Ovary (tissue), 7 donors: ENCODE measurements at regions not wholly inside any gene's neighbourhood (a gene's known extent, or its start where the extent isn't known, plus 50 kb on each side); places are given as distances from the start of the nearest gene placed in this dataset.

Source experiments
- DNase-seq, 5 donors: peaks; one replicate each; pipeline ENCODE4 v3.0.0-alpha.2; 2019 to 2020
- H3K27ac ChIP-seq, 2 donors: fragments of 200-600 bp; one replicate each; pipeline versions ENCODE4 v1.5.1 to v1.8.0; 2019 to 2022
- H3K27me3 ChIP-seq: fragments of 200-600 bp; one replicate; pipeline ENCODE4 v1.8.0; 2022
- H3K36me3 ChIP-seq: fragments of 200-600 bp; sonication (generic); one replicate; pipeline ENCODE4 v1.5.1; 2019
- H3K4me1 ChIP-seq: one replicate; pipeline ENCODE4 v1.8.1; 2013; ENCODE audit warnings: mild to moderate bottlenecking, moderate library complexity; ENCODE audit not compliant: insufficient read depth
- H3K4me3 ChIP-seq: fragments of 200-600 bp; sonication (generic); one replicate; pipeline ENCODE4 v1.5.1; 2017
- H3K9me3 ChIP-seq, 2 donors: fragments of 200-600 bp in 1 of 2; sonication (generic) in 1 of 2; one replicate each; pipeline versions ENCODE4 v1.5.1 to v1.8.1; 2013 to 2019; ENCODE audit warnings: mild to moderate bottlenecking in 1 of 2, moderate library complexity in 1 of 2
- EP300 ChIP-seq: sonication (generic); formaldehyde crosslinking; IDR thresholded peaks from one replicate; pipeline ENCODE4 v1.6.1; 2017; ENCODE audit warnings: antibody characterized with exemption
- POLR2A ChIP-seq: fragments of 450-650 bp; IDR thresholded peaks from one replicate; pipeline ENCODE4 v1.6.1; 2017; ENCODE audit warnings: antibody characterized with exemption, mild to moderate bottlenecking, moderate library complexity
- WGBS, 3 donors: extraction: QIAGEN DNeasy Blood & Tissue Kit in 1 of 3; methylation state at CpG; one replicate each; pipeline versions ENCODE4 v1.1.5 to v1.1.7; 2013 to 2017; 5-methylcytosine and 5-hydroxymethylcytosine counted together
- intact Hi-C, 4 donors: fragments of 100-400 bp; cut with DNase I; formaldehyde crosslinking; loops; one replicate each; pipeline versions ENCODE4 v1.11.0 to v1.15.1; 2022 to 2023
- TF ChIP-seq, protein P1 (sequence below), 3 donors: fragments of 450-650 bp in 2 of 3; fragments of 200-600 bp in 1 of 3; IDR thresholded peaks; one replicate each; pipeline versions ENCODE4 v1.5.1 to v1.8.0; 2016 to 2022; ENCODE audit warnings: antibody characterized with exemption in 3 of 3, mild to moderate bottlenecking in 1 of 3
- donor health status: DM: no; HTN: no; CAD: no; lungs with moderate emphysema.
- donor health status: DM: no; HTN: no; CAD: no.
- donor health status: Bipolar disorder and iron deficiency.
- donor health status: DM: no; HTN: no; CAD: no.
- donor health status: DM: yes; HTN: yes; CAD: no.

DNA sequence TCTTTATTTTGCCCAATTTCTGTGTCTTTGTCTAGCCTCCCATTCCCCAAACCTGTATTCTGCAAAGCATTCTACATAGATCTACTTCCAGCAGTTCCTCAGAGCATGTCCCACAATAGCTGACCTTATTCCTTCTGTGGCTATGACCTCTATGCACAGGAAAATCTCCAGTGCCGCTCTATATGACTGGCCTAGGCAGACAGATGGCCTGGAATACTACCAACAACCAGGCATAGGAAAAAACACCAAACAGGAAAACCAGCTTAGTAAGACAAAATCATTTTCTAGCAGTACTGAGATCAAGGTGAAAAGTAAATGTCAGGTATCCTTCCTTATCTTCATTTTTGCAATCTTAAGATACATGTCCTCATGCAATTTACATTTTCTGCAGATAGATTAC lies 1115.0 kb downstream of the IGSF11 start:
- Histone ChIP-seq H3K4me3 (no peak overlapping the region), H3K27me3 (no peaks in the 10 kb centered on the region), H3K9me3 (no peaks in the 10 kb centered on the region), H3K36me3 (no peaks in the 10 kb centered on the region), H3K27ac (no peak overlapping the region), H3K4me1 (no peaks in the 10 kb centered on the region)
- intact Hi-C loops, result no loop called here
- TF ChIP-seq POLR2A (no peak), EP300 (no peak)
- TF ChIP-seq, protein P1, sequence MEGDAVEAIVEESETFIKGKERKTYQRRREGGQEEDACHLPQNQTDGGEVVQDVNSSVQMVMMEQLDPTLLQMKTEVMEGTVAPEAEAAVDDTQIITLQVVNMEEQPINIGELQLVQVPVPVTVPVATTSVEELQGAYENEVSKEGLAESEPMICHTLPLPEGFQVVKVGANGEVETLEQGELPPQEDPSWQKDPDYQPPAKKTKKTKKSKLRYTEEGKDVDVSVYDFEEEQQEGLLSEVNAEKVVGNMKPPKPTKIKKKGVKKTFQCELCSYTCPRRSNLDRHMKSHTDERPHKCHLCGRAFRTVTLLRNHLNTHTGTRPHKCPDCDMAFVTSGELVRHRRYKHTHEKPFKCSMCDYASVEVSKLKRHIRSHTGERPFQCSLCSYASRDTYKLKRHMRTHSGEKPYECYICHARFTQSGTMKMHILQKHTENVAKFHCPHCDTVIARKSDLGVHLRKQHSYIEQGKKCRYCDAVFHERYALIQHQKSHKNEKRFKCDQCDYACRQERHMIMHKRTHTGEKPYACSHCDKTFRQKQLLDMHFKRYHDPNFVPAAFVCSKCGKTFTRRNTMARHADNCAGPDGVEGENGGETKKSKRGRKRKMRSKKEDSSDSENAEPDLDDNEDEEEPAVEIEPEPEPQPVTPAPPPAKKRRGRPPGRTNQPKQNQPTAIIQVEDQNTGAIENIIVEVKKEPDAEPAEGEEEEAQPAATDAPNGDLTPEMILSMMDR (IDR thresholded peaks at IDR 0.05), result no peak
- 70 to 82% (median 73%) methylated on average over 1 of the region's 1 CpG for WGBS, 3 donors
- DNase-seq, result no peak

DNA sequence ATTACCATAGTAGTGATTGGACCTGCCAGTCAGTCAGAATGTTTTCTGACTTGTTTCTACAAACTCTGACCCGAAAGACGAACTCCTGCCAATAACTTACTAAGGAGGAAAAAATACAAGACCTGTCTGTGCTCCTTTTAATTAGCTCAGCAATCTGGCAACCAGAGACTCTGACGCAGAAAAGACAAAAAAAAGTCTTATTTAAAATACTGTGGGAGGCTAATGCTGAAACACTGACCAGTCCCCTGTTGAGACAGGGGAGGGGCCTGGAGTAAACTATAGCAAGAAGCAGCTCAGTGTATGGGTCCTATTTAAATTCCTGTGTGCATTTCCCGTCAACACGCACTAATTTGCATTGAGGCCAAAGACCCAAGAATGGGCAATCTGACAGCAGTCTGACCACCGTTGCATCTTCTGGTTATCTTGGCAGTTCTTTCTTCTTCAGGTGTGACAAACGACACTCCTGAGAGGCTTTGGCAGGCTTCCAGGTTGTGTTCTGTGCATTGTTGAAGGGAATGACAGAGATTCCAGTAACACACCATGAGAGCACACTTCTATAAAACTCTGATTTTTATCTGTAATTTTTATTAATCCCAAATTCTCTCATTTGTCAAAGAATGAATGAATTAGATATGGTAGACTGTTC lies 1114.3 kb downstream of the IGSF11 start:
- no peak overlapping the region for H3K4me3 ChIP-seq
- no peaks in the 10 kb centered on the region for H3K36me3 ChIP-seq
- no peaks in the 10 kb centered on the region for H3K4me1 ChIP-seq
- H3K27ac ChIP-seq, result no peak overlapping the region
- intact Hi-C loops, result no loop called here
- no peaks in the 10 kb centered on the region for H3K9me3 ChIP-seq
- H3K27me3 ChIP-seq, result no peaks in the 10 kb centered on the region
- WGBS, 3 donors, result 52 to 70% (median 61%) methylated on average over 7 of the region's 7 CpGs
- TF ChIP-seq POLR2A, result no peak
- no peak for TF ChIP-seq EP300
- TF ChIP-seq, protein P1 (IDR thresholded peaks at IDR 0.05), result no peak
- DNase-seq, result no peak

DNA sequence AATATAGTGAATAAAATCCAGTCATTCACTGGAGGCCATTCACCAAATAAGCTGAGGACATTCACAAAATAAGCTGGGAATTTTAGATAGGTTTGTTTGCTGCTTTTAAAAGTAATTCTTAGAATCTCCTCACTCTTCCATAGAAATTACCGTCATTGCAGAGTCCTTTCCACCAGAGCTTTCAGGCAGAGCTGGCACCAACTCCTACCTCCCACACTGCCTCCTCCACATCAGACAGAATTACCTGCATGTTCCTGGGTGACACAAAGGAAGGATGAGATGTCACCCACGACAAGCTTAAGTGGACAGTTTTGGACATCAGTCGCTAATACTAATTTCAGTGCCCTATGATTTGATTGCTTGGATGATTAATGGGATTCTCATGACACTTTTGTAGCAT lies 1113.2 kb downstream of the IGSF11 start:
- H3K36me3 ChIP-seq, result no peaks in the 10 kb centered on the region
- no peaks in the 10 kb centered on the region for H3K27me3 ChIP-seq
- 72 to 78% (median 77%) methylated on average over 3 of the region's 3 CpGs for WGBS, 3 donors
- H3K4me3 ChIP-seq, result no peak overlapping the region
- no peak for DNase-seq
- H3K9me3 ChIP-seq, result no peaks in the 10 kb centered on the region
- H3K4me1 ChIP-seq, result no peaks in the 10 kb centered on the region
- TF ChIP-seq, protein P1 (IDR thresholded peaks at IDR 0.05), result no peak
- TF ChIP-seq POLR2A, result no peak
- no peak for TF ChIP-seq EP300
- H3K27ac ChIP-seq, result no peak overlapping the region
- intact Hi-C loops, result no loop called here

DNA sequence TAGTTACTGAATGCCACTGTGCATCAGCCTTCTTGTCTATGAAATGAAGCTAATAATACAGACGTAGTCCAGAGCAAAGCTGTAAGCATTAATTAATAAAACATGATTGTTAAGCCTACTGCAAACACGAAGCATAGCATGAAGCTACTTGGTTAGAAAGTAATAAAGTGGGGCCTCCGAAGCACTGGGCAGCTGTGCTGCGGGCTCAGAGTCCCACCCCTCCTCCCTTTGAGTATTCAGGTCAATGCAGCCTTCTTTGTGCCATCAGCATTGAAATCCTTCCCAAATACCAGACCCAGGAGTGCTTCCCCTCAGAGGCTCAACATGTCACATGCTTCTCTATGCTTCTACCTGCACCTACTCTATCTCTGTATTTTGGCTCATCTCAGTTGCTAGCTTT lies 1112.6 kb downstream of the IGSF11 start:
- no peak for DNase-seq
- TF ChIP-seq, protein P1 (IDR thresholded peaks at IDR 0.05), result no peak
- TF ChIP-seq EP300 (no peak), POLR2A (no peak)
- H3K4me3 ChIP-seq, result no peak overlapping the region
- H3K27me3 ChIP-seq, result no peaks in the 10 kb centered on the region
- H3K4me1 ChIP-seq, result no peaks in the 10 kb centered on the region
- no peaks in the 10 kb centered on the region for H3K9me3 ChIP-seq
- H3K27ac ChIP-seq, result no peak overlapping the region
- intact Hi-C loops, result no loop called here
- WGBS, 3 donors, result 79 to 83% (median 82%) methylated on average over 4 of the region's 4 CpGs
- no peaks in the 10 kb centered on the region for H3K36me3 ChIP-seq

DNA sequence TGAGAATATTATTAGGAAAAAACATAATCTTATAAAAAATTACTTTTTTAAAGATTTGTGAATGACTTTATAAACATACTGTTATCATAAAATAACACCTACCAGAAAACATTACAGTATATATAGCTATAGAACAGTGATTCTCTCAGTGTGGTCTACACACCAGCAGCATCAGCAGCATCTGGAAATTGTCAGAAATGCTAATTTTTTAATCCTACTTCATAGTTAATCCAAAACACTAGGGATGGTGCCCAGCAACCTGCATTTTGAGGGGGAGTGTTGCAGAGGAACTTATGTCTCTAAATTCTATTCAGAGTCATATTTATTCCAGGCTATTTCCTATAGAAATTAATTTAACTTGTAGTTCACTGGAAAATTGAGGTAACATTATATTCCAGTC lies 1107.8 kb downstream of the IGSF11 start:
- DNase-seq, result no peak
- no peaks in the 10 kb centered on the region for H3K9me3 ChIP-seq
- H3K27ac ChIP-seq, result no peak overlapping the region
- H3K4me1 ChIP-seq, result no peaks in the 10 kb centered on the region
- H3K36me3 ChIP-seq, result no peaks in the 10 kb centered on the region
- H3K4me3 ChIP-seq, result no peak overlapping the region
- TF ChIP-seq POLR2A, result no peak
- TF ChIP-seq EP300, result no peak
- TF ChIP-seq, protein P1 (IDR thresholded peaks at IDR 0.05), result no peak
- no peaks in the 10 kb centered on the region for H3K27me3 ChIP-seq
- intact Hi-C loops, result no loop called here
